ENCODE measurements at regions not wholly inside any gene's neighbourhood (a gene's known extent, or its start where the extent isn't known, plus 50 kb on each side); places are given as distances from the start of the nearest gene placed in this dataset.

GRCh38 chr16:73663720-73664119, 615.8 kb upstream of the ZFHX3 start:
- no peak for TF ChIP-seq CTCF (IDR thresholded peaks at IDR 0.05; ENCODE audit: control extremely low read depth, extremely low read depth, low read depth, missing control alignments)
- CTCF ChIA-PET = no interaction called here
- POLR2A ChIA-PET = no interaction called here
- DNase-seq (ENCODE audit: extremely low spot score) = no peak

GRCh38 chr16:73636196-73636595, 588.3 kb upstream of the ZFHX3 start:
- ChIA-PET POLR2A (no interaction called here), CTCF (no interaction called here)
- DNase-seq (ENCODE audit: extremely low spot score) = no peak
- no peak for TF ChIP-seq CTCF (IDR thresholded peaks at IDR 0.05; ENCODE audit: control extremely low read depth, extremely low read depth, low read depth, missing control alignments)

- CTCF ChIA-PET = interaction anchor here (1.1 kb wide), 1 partner anchor 12 kb away, joined by 3 read pairs; no protein-coding TSS in a partner anchor
- DNase-seq (ENCODE audit: extremely low spot score) = no peak
- no peak for TF ChIP-seq CTCF (IDR thresholded peaks at IDR 0.05; ENCODE audit: control extremely low read depth, extremely low read depth, low read depth, missing control alignments)
- POLR2A ChIA-PET = no interaction called here
Measured at GRCh38 chr16:73629011-73629410, 581.1 kb upstream of the ZFHX3 start.

- ChIA-PET POLR2A (no interaction called here), CTCF (no interaction called here)
- no peak for DNase-seq (ENCODE audit: extremely low spot score)
- TF ChIP-seq CTCF (IDR thresholded peaks at IDR 0.05; ENCODE audit: control extremely low read depth, extremely low read depth, low read depth, missing control alignments) = no peak
Measured at GRCh38 chr16:73617738-73618137, 569.8 kb upstream of the ZFHX3 start.

- POLR2A ChIA-PET = no interaction called here
- no peak for DNase-seq (ENCODE audit: extremely low spot score)
- CTCF ChIA-PET = interaction anchor here (0.8 to 1.0 kb wide), 3 partner anchors 12 to 47 kb away, joined by 3 read pairs; no protein-coding TSS in a partner anchor
- TF ChIP-seq CTCF (IDR thresholded peaks at IDR 0.05; ENCODE audit: control extremely low read depth, extremely low read depth, low read depth, missing control alignments) = no peak
Measured at GRCh38 chr16:73616770-73617169, 568.8 kb upstream of the ZFHX3 start.

- no peak for TF ChIP-seq CTCF (IDR thresholded peaks at IDR 0.05; ENCODE audit: control extremely low read depth, extremely low read depth, low read depth, missing control alignments)
- CTCF ChIA-PET = interaction anchor here (0.8 to 1.0 kb wide), 3 partner anchors 12 to 47 kb away, joined by 3 read pairs; no protein-coding TSS in a partner anchor
- DNase-seq (ENCODE audit: extremely low spot score) = no peak
- POLR2A ChIA-PET = no interaction called here
Measured at GRCh38 chr16:73616166-73616753, 568.3 kb upstream of the ZFHX3 start.

All from GM10248 (cell line).